GM23338 (cell line): ENCODE measurements at regions not wholly inside any gene's neighbourhood (a gene's known extent, or its start where the extent isn't known, plus 50 kb on each side); places are given as distances from the start of the nearest gene placed in this dataset.

Experiments
- ATAC-seq: fragments of 200-7000 bp; cut with Tn5 transposase; 3 replicates; pipeline ENCODE4 v1.9.1; 2020
- DNase-seq: peaks from one replicate; pipeline ENCODE4 v3.0.0-alpha.2; 2015; ENCODE audit warnings: low spot score
- H2AFZ ChIP-seq: fragments of 200-600 bp; sonication (generic); 2 replicates; pipeline ENCODE4 v1.8.0; 2016; ENCODE audit warnings: antibody characterized with exemption, mild to moderate bottlenecking, moderate library complexity
- H3F3A ChIP-seq: fragments of 200-600 bp; sonication (generic); replicated peaks from 2 replicates; pipeline ENCODE4 v1.8.0; 2017; ENCODE audit warnings: antibody characterized with exemption, mixed run types, low read depth
- H3K27ac ChIP-seq: fragments of 200-600 bp; sonication (generic); 2 replicates; pipeline ENCODE4 v1.6.1; 2016; ENCODE audit warnings: low read depth
- H3K27me3 ChIP-seq: fragments of 200-600 bp; sonication (generic); 2 replicates; pipeline ENCODE4 v1.8.0; 2016; ENCODE audit warnings: mild to moderate bottlenecking, mixed run types, moderate library complexity; ENCODE audit not compliant: insufficient read depth
- H3K36me3 ChIP-seq: fragments of 200-600 bp; sonication (generic); 2 replicates; pipeline ENCODE4 v1.8.0; 2016; ENCODE audit warnings: mild to moderate bottlenecking; ENCODE audit not compliant: insufficient read depth
- H3K4me1 ChIP-seq: fragments of 200-600 bp; sonication (generic); 2 replicates; pipeline ENCODE4 v1.8.0; 2016; ENCODE audit warnings: mild to moderate bottlenecking, moderate library complexity; ENCODE audit not compliant: insufficient read depth
- H3K4me2 ChIP-seq: fragments of 200-600 bp; sonication (generic); 2 replicates; pipeline ENCODE4 v1.7.1; 2017; ENCODE audit warnings: mixed run types
- H3K4me3 ChIP-seq: fragments of 200-600 bp; sonication (generic); 2 replicates; pipeline ENCODE4 v1.6.1; 2016; ENCODE audit warnings: mixed run types
- H3K79me2 ChIP-seq: fragments of 200-600 bp; sonication (generic); replicated peaks from 2 replicates; pipeline ENCODE4 v1.8.0; 2017; ENCODE audit warnings: mild to moderate bottlenecking; ENCODE audit not compliant: insufficient read depth
- H3K9me2 ChIP-seq: fragments of 200-600 bp; sonication (generic); 2 replicates; pipeline ENCODE4 v1.8.0; 2017; ENCODE audit not compliant: insufficient read depth
- H4K20me1 ChIP-seq: fragments of 200-600 bp; sonication (generic); replicated peaks from 2 replicates; pipeline ENCODE4 v1.8.0; 2017; ENCODE audit warnings: mild to moderate bottlenecking; ENCODE audit not compliant: insufficient read depth
- H3K27ac Mint-ChIP-seq: 2 replicates; pipeline ENCODE4 v1.8.0; 2020; ENCODE audit warnings: inconsistent platforms, mild to moderate bottlenecking, moderate library complexity, mixed read lengths
- H3K27me3 Mint-ChIP-seq: 3 replicates; pipeline ENCODE4 v1.8.0; 2022; ENCODE audit warnings: low read depth, mild to moderate bottlenecking, moderate library complexity, mixed read lengths, inconsistent platforms; ENCODE audit not compliant: insufficient read depth, poor library complexity
- H3K36me3 Mint-ChIP-seq: 3 replicates; pipeline ENCODE4 v1.8.0; 2021; ENCODE audit warnings: low read depth, mild to moderate bottlenecking, inconsistent platforms, moderate library complexity, mixed read lengths
- H3K4me1 Mint-ChIP-seq: 3 replicates; pipeline ENCODE4 v1.8.0; 2020; ENCODE audit warnings: mild to moderate bottlenecking, inconsistent platforms, mixed read lengths
- H3K4me3 Mint-ChIP-seq: 3 replicates; pipeline ENCODE4 v1.8.0; 2021; ENCODE audit warnings: moderate library complexity, mild to moderate bottlenecking, inconsistent platforms, mixed read lengths
- H3K9me3 Mint-ChIP-seq: 3 replicates; pipeline ENCODE4 v1.8.0; 2020; ENCODE audit warnings: moderate library complexity, mild to moderate bottlenecking, inconsistent platforms, mixed read lengths
- CREB1 ChIP-seq: fragments of 250-450 bp; sonication (Bioruptor Pico); IDR thresholded peaks from 2 replicates; pipeline ENCODE4 v1.5.0; 2020; ENCODE audit warnings: low read depth, mild to moderate bottlenecking, moderate library complexity
- EZH2 ChIP-seq: fragments of 200-600 bp; sonication (generic); IDR thresholded peaks from one replicate; pipeline ENCODE4 v1.8.0; 2017; ENCODE audit warnings: antibody characterized with exemption, mild to moderate bottlenecking, low read depth; ENCODE audit not compliant: unreplicated experiment
- JUNB ChIP-seq: IDR thresholded peaks from one replicate; pipeline ENCODE4 v1.6.1; 2016; ENCODE audit warnings: antibody characterized with exemption; ENCODE audit not compliant: unreplicated experiment
- NANOG ChIP-seq: IDR thresholded peaks from 2 replicates; pipeline ENCODE4 v1.6.1; 2016; ENCODE audit warnings: antibody characterized with exemption, borderline replicate concordance
- POLR2AphosphoS5 ChIP-seq: IDR thresholded peaks from 2 replicates; pipeline ENCODE4 v1.6.1; 2016; ENCODE audit warnings: antibody characterized with exemption, low read depth
- STAT1 ChIP-seq: IDR thresholded peaks from one replicate; pipeline ENCODE4 v1.6.1; 2016; ENCODE audit warnings: antibody characterized with exemption; ENCODE audit not compliant: unreplicated experiment
- ZNF114 ChIP-seq: fragments of 250-450 bp; sonication (Bioruptor Pico); IDR thresholded peaks from 2 replicates; pipeline ENCODE4 v1.5.0; 2020; ENCODE audit warnings: mild to moderate bottlenecking, moderate library complexity
- TF ChIP-seq, protein P1 (sequence below): IDR thresholded peaks from one replicate; pipeline ENCODE4 v1.6.1; 2018; ENCODE audit warnings: antibody characterized with exemption; ENCODE audit not compliant: unreplicated experiment
- TF ChIP-seq, protein P2 (sequence below): IDR thresholded peaks from 2 replicates; pipeline ENCODE4 v1.6.1; 2016; ENCODE audit warnings: antibody characterized with exemption
- TF ChIP-seq, protein P3 (sequence below), 2 experiments: fragments of 200-600 bp in 1 of 2; sonication (generic) in 1 of 2; conservative IDR thresholded peaks; 2 replicates each; pipeline versions ENCODE4 v1.5.1 to v1.6.1; 2016 to 2017; ENCODE audit warnings: antibody characterized with exemption in 2 of 2, low read depth in 2 of 2, mild to moderate bottlenecking in 2 of 2, moderate library complexity in 1 of 2

DNA sequence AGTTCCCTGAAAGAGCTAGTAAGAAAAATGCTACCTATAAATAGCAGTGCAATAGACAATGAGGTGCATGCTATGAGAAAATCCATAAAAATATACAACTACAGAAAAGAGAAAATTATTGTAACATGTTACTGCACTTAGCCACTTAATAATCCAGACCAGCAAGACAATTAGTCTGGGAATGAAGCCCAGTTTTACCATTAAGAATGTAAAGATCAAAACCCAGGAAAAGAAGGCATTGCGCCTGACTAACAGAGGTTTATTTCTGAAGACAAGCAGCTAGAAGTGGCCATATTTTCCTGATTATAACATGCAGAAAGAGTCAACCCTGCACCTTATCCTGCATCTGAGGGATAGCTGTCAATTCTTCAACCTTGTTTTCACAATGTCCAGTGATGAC, 276.4 kb upstream of the PRMT6 start:
- peaks cover 1% of the 10 kb centered on the region for H3K27me3 Mint-ChIP-seq
- no peaks in the 10 kb centered on the region for H4K20me1 ChIP-seq

More for the DNA sequence above, 276.4 kb upstream of the PRMT6 start:
- no peak overlapping the region for H3K27ac ChIP-seq
- no peaks in the 10 kb centered on the region for H3K27me3 ChIP-seq
- ATAC-seq (no peak), DNase-seq (no peak)
- H3K4me1 Mint-ChIP-seq = no peaks in the 10 kb centered on the region
- no peak overlapping the region for H2AFZ ChIP-seq
- H3K9me2 ChIP-seq = 0 out of 2 replicates have a peak, but pooled peaks cover 3% of the 10 kb centered on the region
- H3K36me3 Mint-ChIP-seq = no peaks in the 10 kb centered on the region
- no peaks in the 10 kb centered on the region for H3F3A ChIP-seq
- no peak overlapping the region for H3K4me3 ChIP-seq
- H3K4me1 ChIP-seq = no peaks in the 10 kb centered on the region
- peaks cover under 1% of the 10 kb centered on the region; the same call in 1 of the 3 replicates for H3K9me3 Mint-ChIP-seq
- no peaks in the 10 kb centered on the region for H3K79me2 ChIP-seq
- H3K27ac Mint-ChIP-seq = no peak overlapping the region
- TF ChIP-seq POLR2AphosphoS5 (no peak), ZNF114 (CRISPR knock-in tag) (no peak), STAT1 (no peak), JUNB (no peak), CREB1 (CRISPR knock-in tag) (no peak), NANOG (no peak), EZH2 (no peak)
- TF ChIP-seq, protein P1, sequence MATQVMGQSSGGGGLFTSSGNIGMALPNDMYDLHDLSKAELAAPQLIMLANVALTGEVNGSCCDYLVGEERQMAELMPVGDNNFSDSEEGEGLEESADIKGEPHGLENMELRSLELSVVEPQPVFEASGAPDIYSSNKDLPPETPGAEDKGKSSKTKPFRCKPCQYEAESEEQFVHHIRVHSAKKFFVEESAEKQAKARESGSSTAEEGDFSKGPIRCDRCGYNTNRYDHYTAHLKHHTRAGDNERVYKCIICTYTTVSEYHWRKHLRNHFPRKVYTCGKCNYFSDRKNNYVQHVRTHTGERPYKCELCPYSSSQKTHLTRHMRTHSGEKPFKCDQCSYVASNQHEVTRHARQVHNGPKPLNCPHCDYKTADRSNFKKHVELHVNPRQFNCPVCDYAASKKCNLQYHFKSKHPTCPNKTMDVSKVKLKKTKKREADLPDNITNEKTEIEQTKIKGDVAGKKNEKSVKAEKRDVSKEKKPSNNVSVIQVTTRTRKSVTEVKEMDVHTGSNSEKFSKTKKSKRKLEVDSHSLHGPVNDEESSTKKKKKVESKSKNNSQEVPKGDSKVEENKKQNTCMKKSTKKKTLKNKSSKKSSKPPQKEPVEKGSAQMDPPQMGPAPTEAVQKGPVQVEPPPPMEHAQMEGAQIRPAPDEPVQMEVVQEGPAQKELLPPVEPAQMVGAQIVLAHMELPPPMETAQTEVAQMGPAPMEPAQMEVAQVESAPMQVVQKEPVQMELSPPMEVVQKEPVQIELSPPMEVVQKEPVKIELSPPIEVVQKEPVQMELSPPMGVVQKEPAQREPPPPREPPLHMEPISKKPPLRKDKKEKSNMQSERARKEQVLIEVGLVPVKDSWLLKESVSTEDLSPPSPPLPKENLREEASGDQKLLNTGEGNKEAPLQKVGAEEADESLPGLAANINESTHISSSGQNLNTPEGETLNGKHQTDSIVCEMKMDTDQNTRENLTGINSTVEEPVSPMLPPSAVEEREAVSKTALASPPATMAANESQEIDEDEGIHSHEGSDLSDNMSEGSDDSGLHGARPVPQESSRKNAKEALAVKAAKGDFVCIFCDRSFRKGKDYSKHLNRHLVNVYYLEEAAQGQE = no peak
- TF ChIP-seq, protein P2, sequence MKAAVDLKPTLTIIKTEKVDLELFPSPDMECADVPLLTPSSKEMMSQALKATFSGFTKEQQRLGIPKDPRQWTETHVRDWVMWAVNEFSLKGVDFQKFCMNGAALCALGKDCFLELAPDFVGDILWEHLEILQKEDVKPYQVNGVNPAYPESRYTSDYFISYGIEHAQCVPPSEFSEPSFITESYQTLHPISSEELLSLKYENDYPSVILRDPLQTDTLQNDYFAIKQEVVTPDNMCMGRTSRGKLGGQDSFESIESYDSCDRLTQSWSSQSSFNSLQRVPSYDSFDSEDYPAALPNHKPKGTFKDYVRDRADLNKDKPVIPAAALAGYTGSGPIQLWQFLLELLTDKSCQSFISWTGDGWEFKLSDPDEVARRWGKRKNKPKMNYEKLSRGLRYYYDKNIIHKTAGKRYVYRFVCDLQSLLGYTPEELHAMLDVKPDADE = no peak
- TF ChIP-seq, protein P3, sequence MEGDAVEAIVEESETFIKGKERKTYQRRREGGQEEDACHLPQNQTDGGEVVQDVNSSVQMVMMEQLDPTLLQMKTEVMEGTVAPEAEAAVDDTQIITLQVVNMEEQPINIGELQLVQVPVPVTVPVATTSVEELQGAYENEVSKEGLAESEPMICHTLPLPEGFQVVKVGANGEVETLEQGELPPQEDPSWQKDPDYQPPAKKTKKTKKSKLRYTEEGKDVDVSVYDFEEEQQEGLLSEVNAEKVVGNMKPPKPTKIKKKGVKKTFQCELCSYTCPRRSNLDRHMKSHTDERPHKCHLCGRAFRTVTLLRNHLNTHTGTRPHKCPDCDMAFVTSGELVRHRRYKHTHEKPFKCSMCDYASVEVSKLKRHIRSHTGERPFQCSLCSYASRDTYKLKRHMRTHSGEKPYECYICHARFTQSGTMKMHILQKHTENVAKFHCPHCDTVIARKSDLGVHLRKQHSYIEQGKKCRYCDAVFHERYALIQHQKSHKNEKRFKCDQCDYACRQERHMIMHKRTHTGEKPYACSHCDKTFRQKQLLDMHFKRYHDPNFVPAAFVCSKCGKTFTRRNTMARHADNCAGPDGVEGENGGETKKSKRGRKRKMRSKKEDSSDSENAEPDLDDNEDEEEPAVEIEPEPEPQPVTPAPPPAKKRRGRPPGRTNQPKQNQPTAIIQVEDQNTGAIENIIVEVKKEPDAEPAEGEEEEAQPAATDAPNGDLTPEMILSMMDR (conservative IDR thresholded peaks at IDR 0.05; ENCODE audit: low read depth in 2 of 2) = no peak
- no peaks in the 10 kb centered on the region for H3K36me3 ChIP-seq
- H3K4me2 ChIP-seq = no peak overlapping the region
- H3K4me3 Mint-ChIP-seq = no peak overlapping the region
